Left ventricle myocardium inferior (tissue), 1 donor: ENCODE measurements at regions not wholly inside any gene's neighbourhood (a gene's known extent, or its start where the extent isn't known, plus 50 kb on each side); places are given as distances from the start of the nearest gene placed in this dataset.

Experiments
- DNase-seq: peaks from one replicate; pipeline ENCODE4 v3.0.0-alpha.2; 2020
- H3K27ac ChIP-seq: fragments of 200-600 bp; replicated peaks from 2 replicates; pipeline ENCODE4 v1.8.0; 2021
- H3K27me3 ChIP-seq: fragments of 200-600 bp; 2 replicates; pipeline ENCODE4 v1.8.0; 2021; ENCODE audit warnings: low read depth
- H3K36me3 ChIP-seq: fragments of 200-600 bp; 2 replicates; pipeline ENCODE4 v1.8.0; 2021
- H3K4me1 ChIP-seq: fragments of 200-600 bp; 2 replicates; pipeline ENCODE4 v1.8.0; 2021
- H3K4me3 ChIP-seq: fragments of 200-600 bp; 2 replicates; pipeline ENCODE4 v1.8.0; 2021; ENCODE audit warnings: mild to moderate bottlenecking, moderate library complexity
- H3K9me3 ChIP-seq: fragments of 200-600 bp; replicated peaks from 2 replicates; pipeline ENCODE4 v1.8.0; 2021
- intact Hi-C: fragments of 100-400 bp; cut with micrococcal nuclease; formaldehyde crosslinking; loops from one replicate; pipeline ENCODE4 v1.11.0; 2022
- TF ChIP-seq, protein P1 (sequence below): fragments of 200-600 bp; IDR thresholded peaks from 2 replicates; pipeline ENCODE4 v1.8.0; 2021; ENCODE audit warnings: antibody characterized with exemption, mild to moderate bottlenecking, borderline replicate concordance
- donor health status: DM: no; HTN: yes; CAD: no; lungs with severe emphysema.

DNA sequence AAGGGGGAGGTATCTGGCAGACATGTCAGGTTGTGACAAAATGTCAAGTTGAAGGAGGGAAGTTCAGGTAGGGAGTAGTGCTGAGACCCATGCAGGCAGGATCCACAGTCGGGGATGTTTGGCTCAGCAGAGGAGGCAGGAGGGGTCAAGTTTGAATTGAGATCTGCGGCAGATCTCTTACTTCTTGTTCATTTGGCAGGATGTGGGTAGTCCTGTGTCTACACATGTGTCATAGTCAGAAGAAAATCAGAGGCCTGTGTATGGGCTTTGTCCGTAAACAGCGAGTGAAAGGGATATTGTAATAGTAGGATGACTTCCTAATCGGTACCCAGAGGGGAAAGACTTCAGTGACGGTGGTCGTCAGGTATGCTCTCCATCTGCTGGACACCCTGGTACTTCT lies 203.8 kb upstream of the MTPN start:
- no peak for DNase-seq
- intact Hi-C loops, result no loop called here
- H3K9me3 ChIP-seq, result no peaks in the 10 kb centered on the region
- no peaks in the 10 kb centered on the region for H3K36me3 ChIP-seq
- H3K4me3 ChIP-seq, result no peak overlapping the region
- peaks cover 19% of the 10 kb centered on the region for H3K4me1 ChIP-seq
- TF ChIP-seq, protein P1, sequence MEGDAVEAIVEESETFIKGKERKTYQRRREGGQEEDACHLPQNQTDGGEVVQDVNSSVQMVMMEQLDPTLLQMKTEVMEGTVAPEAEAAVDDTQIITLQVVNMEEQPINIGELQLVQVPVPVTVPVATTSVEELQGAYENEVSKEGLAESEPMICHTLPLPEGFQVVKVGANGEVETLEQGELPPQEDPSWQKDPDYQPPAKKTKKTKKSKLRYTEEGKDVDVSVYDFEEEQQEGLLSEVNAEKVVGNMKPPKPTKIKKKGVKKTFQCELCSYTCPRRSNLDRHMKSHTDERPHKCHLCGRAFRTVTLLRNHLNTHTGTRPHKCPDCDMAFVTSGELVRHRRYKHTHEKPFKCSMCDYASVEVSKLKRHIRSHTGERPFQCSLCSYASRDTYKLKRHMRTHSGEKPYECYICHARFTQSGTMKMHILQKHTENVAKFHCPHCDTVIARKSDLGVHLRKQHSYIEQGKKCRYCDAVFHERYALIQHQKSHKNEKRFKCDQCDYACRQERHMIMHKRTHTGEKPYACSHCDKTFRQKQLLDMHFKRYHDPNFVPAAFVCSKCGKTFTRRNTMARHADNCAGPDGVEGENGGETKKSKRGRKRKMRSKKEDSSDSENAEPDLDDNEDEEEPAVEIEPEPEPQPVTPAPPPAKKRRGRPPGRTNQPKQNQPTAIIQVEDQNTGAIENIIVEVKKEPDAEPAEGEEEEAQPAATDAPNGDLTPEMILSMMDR, result no peak
- H3K27ac ChIP-seq, result no peak overlapping the region
- H3K27me3 ChIP-seq, result no peaks in the 10 kb centered on the region

DNA sequence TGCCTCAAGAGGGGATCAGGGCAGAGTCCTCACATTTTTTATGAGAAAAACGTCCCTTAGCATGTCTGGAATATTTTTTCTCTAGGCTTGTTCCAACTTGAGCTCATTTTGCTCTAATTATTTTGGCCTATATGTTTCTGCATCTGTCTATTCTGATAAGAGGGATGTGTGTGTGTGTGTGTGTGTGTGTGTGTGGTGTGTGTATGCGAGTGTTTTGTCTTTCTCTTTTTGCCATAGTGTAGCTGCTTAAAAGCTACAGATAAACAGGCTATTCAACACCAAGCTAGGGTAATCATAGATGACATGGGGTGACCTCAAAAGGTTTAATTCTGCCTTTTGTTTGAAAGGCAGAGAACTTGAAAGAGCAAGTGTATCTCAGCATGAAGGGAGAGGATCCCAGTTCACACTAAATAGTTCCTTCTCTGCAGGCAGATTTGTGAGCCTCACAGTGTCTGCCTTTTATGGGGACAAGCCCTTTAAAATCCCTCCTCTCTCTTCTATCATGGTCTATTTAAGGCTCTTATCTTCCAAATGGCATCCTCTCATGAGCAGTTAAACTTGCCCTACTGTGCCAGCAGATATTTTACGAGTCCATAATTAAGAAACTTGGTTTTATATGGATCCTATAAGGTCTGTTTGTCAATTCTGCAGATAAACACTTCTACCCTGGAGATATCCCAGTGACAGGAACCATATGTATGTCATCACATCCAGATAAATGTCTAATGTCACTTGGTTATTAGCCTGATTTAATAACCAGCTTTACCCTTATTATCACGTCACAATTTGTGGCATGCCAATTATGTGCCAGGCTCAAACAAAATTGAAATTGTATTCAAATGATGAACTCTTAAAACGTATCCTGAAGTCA lies 202.9 kb upstream of the MTPN start:
- Histone ChIP-seq H3K27me3 (no peaks in the 10 kb centered on the region), H3K27ac (no peak overlapping the region), H3K4me3 (no peak overlapping the region), H3K9me3 (no peaks in the 10 kb centered on the region), H3K4me1 (peaks cover 19% of the 10 kb centered on the region), H3K36me3 (no peaks in the 10 kb centered on the region)
- DNase-seq, result no peak
- TF ChIP-seq, protein P1, result no peak
- intact Hi-C loops, result no loop called here

DNA sequence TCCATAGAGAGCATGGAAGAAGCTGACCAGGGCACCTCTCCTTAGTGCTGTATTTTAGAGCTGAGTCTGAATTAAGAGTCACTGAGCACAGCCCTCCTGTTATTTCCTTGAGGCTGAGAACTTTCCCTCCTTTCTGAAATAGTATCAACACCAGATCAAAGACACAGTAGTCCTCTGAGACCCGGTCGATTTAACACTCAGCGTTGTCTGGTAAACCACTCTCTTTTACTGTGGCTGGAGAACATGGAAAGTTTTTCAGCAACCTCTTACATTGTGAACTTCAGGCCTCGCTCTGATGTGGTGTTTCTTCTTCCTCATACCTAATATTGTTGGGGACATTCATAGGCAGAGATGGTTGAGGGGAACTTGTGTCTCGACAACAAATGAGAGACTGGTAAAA lies 202.0 kb upstream of the MTPN start:
- no peaks in the 10 kb centered on the region for H3K9me3 ChIP-seq
- peaks cover 19% of the 10 kb centered on the region for H3K4me1 ChIP-seq
- intact Hi-C loops, result no loop called here
- TF ChIP-seq, protein P1, result no peak
- H3K27ac ChIP-seq, result no peak overlapping the region
- DNase-seq, result no peak
- H3K4me3 ChIP-seq, result no peak overlapping the region
- H3K27me3 ChIP-seq, result no peaks in the 10 kb centered on the region
- H3K36me3 ChIP-seq, result no peaks in the 10 kb centered on the region

DNA sequence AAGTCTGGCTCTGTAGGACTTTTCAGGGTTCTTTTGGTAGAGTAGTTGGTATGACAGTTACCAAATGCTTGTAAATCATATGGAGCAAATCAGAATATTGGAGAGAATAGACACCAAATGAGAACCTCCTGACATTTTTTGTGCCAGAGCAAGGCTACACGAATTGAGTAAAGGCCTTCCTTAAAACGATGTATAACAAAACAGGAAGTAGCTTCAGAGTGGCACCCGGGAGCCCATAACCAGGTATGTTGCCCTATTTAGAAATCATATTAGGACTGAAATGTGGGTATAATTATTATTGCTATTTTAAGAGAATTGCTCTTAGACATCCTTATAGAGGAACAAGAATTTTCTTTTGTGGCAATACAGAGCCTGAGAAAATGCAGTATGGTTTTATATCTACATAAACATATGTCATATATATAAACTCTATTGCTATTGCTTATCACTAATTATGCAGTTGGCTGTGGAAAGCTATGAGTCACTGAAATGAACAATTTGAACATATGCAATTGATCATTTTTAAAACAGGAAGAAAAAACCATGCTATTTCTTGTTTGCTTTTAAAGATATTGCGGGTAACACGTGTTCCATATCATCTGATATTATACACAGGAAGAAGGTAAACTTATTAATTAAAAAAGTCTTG lies 197.4 kb upstream of the MTPN start:
- Histone ChIP-seq H3K4me1 (peaks cover 13% of the 10 kb centered on the region), H3K9me3 (no peaks in the 10 kb centered on the region), H3K36me3 (no peaks in the 10 kb centered on the region), H3K27ac (no peak overlapping the region), H3K4me3 (no peak overlapping the region), H3K27me3 (no peaks in the 10 kb centered on the region)
- TF ChIP-seq, protein P1, result no peak
- intact Hi-C loops, result no loop called here
- DNase-seq, result no peak

DNA sequence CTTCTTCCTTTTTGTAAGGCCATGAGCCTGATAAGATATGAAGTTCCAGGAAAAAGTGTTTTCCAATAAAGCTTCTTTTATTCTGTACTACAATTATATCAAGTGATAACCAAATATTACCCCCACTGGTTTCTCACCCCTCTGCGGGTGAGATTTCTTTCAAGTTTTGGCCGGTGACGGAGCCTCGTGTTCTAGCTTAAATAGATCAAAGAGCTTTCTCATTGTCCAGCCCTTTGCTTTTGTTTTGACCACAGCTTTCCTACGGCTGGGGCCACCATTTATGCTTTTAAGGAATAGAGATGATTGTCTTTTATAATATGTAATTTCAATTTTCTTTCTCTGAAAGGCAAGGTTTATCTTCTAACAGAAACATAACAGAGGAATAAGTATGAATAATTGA lies 196.7 kb upstream of the MTPN start:
- H3K4me1 ChIP-seq, result peaks cover 13% of the 10 kb centered on the region
- H3K27ac ChIP-seq, result no peak overlapping the region
- no peak for DNase-seq
- H3K36me3 ChIP-seq, result no peaks in the 10 kb centered on the region
- H3K4me3 ChIP-seq, result no peak overlapping the region
- H3K9me3 ChIP-seq, result no peaks in the 10 kb centered on the region
- no peaks in the 10 kb centered on the region for H3K27me3 ChIP-seq
- intact Hi-C loops, result no loop called here
- TF ChIP-seq, protein P1, result no peak
